ENCODE measurements at regions not wholly inside any gene's neighbourhood (a gene's known extent, or its start where the extent isn't known, plus 50 kb on each side); places are given as distances from the start of the nearest gene placed in this dataset.
"Not testable (repeated sequence)": the region's sequence is repeated elsewhere in the genome, so short reads cannot be mapped to it uniquely, and the experiment has no call there.

DNA sequence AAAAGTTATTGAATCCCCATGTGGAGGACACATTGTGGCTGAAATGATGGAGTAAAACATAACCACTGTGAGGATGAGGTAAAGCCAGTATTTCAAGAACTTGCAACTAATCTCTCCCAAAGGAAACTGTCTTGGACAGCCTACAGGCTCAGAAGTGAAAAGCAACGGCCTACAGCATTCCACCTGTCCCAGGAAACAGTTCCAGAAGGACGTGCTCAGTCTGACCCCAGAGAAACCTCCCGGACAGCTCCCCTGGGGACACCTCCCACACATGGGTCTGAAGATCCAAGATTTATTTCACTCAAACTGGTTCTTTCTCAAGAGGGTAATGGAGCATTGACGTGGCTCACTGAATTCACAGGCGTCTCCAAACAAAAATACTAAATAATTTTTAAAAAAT is 115.0 kb upstream of the VOPP1 start:
- H3K27ac ChIP-seq (ENCODE audit: low read depth, low read length); H3K36me3 ChIP-seq (ENCODE audit: insufficient read depth, low read length); H3K4me3 ChIP-seq (ENCODE audit: insufficient read depth, low read length); H3K4me1 ChIP-seq (ENCODE audit: insufficient read depth, low read length); H3K27me3 ChIP-seq (ENCODE audit: insufficient read depth, low read length); H2AFZ ChIP-seq (ENCODE audit: low read length); H3K79me2 ChIP-seq (ENCODE audit: insufficient read depth, low read length); H4K20me1 ChIP-seq (ENCODE audit: insufficient read depth, low read length); H3K9me3 ChIP-seq (ENCODE audit: low read depth, low read length); H3K4me2 ChIP-seq (ENCODE audit: insufficient read depth, low read length); DNase-seq (ENCODE audit: insufficient read length, low spot score, missing footprints): not testable (repeated sequence)

- not testable (repeated sequence) for H3K36me3 ChIP-seq (ENCODE audit: insufficient read depth, low read length); H3K4me2 ChIP-seq (ENCODE audit: insufficient read depth, low read length)
Observed at GRCh38 chr7:55686771-55687170, 114.5 kb upstream of the VOPP1 start.

GRCh38 chr7:55683501-55683900 is 111.2 kb upstream of the VOPP1 start:
- not testable (repeated sequence) for H3K4me3 ChIP-seq (ENCODE audit: insufficient read depth, low read length); H3K9me3 ChIP-seq (ENCODE audit: low read depth, low read length); H3K36me3 ChIP-seq (ENCODE audit: insufficient read depth, low read length); DNase-seq (ENCODE audit: insufficient read length, low spot score, missing footprints); H4K20me1 ChIP-seq (ENCODE audit: insufficient read depth, low read length); H3K4me1 ChIP-seq (ENCODE audit: insufficient read depth, low read length); H3K27ac ChIP-seq (ENCODE audit: low read depth, low read length); H3K4me2 ChIP-seq (ENCODE audit: insufficient read depth, low read length); H3K79me2 ChIP-seq (ENCODE audit: insufficient read depth, low read length); H3K27me3 ChIP-seq (ENCODE audit: insufficient read depth, low read length); H2AFZ ChIP-seq (ENCODE audit: low read length)

More at GRCh38 chr7:55686771-55687170, 114.5 kb upstream of the VOPP1 start:
- H3K9me3 ChIP-seq (ENCODE audit: low read depth, low read length); H4K20me1 ChIP-seq (ENCODE audit: insufficient read depth, low read length); H3K79me2 ChIP-seq (ENCODE audit: insufficient read depth, low read length); DNase-seq (ENCODE audit: insufficient read length, low spot score, missing footprints); H3K27me3 ChIP-seq (ENCODE audit: insufficient read depth, low read length); H3K27ac ChIP-seq (ENCODE audit: low read depth, low read length); H2AFZ ChIP-seq (ENCODE audit: low read length); H3K4me1 ChIP-seq (ENCODE audit: insufficient read depth, low read length); H3K4me3 ChIP-seq (ENCODE audit: insufficient read depth, low read length): not testable (repeated sequence)

DNA sequence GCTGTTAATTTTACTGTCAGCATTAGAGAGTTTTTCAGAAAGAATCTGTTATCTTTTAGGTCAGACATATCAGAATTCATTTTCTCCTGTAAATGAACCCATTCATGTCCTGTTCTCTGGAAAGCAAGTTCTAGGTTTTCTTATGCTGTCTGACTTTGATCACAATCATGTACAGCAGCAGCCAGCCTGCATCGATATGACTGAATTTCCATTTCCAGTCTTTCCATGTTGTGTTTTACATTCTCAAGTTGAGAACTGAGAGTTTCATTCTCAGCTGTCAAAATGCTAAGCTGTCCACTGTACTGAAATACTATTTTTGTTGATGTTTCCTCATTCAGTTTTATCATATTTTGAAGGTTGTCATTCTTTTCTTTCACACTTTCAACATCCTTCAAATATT is 103.3 kb upstream of the VOPP1 start:
- H3K4me2 ChIP-seq (ENCODE audit: insufficient read depth, low read length); H3K27ac ChIP-seq (ENCODE audit: low read depth, low read length); H3K36me3 ChIP-seq (ENCODE audit: insufficient read depth, low read length); H3K9me3 ChIP-seq (ENCODE audit: low read depth, low read length); H3K27me3 ChIP-seq (ENCODE audit: insufficient read depth, low read length); H3K4me1 ChIP-seq (ENCODE audit: insufficient read depth, low read length); H2AFZ ChIP-seq (ENCODE audit: low read length); H3K4me3 ChIP-seq (ENCODE audit: insufficient read depth, low read length); H3K79me2 ChIP-seq (ENCODE audit: insufficient read depth, low read length); DNase-seq (ENCODE audit: insufficient read length, low spot score, missing footprints); H4K20me1 ChIP-seq (ENCODE audit: insufficient read depth, low read length): not testable (repeated sequence)

DNA sequence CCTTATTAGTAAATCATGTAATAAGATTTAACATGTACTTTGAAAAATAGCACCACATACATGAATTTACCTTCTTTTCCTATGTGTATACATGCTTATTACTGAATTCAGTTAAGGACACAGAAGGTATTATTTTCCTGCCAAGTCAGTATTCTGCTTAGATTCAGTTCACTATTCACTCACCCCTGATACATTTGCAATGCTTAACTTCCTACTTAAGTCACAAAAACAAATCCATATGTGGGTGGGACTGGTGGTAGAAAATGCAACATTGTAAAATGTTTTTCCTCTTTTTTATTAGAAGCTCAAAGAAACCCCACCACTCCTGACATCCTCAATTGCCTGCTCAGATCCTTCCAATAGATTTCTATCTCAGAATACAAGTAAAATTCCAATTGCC is 101.2 kb upstream of the VOPP1 start:
- H2AFZ ChIP-seq (ENCODE audit: low read length); H3K79me2 ChIP-seq (ENCODE audit: insufficient read depth, low read length); H3K9me3 ChIP-seq (ENCODE audit: low read depth, low read length); H3K36me3 ChIP-seq (ENCODE audit: insufficient read depth, low read length); H3K27ac ChIP-seq (ENCODE audit: low read depth, low read length); DNase-seq (ENCODE audit: insufficient read length, low spot score, missing footprints); H3K4me1 ChIP-seq (ENCODE audit: insufficient read depth, low read length); H3K27me3 ChIP-seq (ENCODE audit: insufficient read depth, low read length); H4K20me1 ChIP-seq (ENCODE audit: insufficient read depth, low read length); H3K4me3 ChIP-seq (ENCODE audit: insufficient read depth, low read length); H3K4me2 ChIP-seq (ENCODE audit: insufficient read depth, low read length): not testable (repeated sequence)

DNA sequence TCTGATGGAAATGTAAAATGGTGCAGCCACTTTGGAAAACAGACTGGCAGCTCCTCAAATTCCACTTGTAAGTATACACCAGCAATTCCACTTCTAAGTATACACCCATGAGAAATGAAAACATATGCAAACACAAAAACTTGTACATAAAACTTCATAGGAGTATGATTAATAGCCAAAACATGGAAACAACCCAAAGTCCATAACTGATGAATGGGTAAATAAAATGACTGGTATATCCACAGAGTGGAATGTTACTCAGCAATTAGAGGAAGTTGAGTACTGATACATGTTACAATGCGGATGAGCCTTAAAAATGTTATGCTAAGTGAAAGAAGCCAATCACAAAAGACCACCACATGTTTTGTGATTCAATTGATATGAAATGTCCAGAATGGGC is 99.8 kb upstream of the VOPP1 start:
- H3K27me3 ChIP-seq (ENCODE audit: insufficient read depth, low read length); H3K27ac ChIP-seq (ENCODE audit: low read depth, low read length); DNase-seq (ENCODE audit: insufficient read length, low spot score, missing footprints); H3K4me3 ChIP-seq (ENCODE audit: insufficient read depth, low read length); H3K79me2 ChIP-seq (ENCODE audit: insufficient read depth, low read length); H4K20me1 ChIP-seq (ENCODE audit: insufficient read depth, low read length); H3K9me3 ChIP-seq (ENCODE audit: low read depth, low read length); H3K36me3 ChIP-seq (ENCODE audit: insufficient read depth, low read length); H2AFZ ChIP-seq (ENCODE audit: low read length); H3K4me2 ChIP-seq (ENCODE audit: insufficient read depth, low read length); H3K4me1 ChIP-seq (ENCODE audit: insufficient read depth, low read length): not testable (repeated sequence)

- no peak for DNase-seq (ENCODE audit: insufficient read length, low spot score, missing footprints)
- no peaks in the 10 kb centered on the region for H3K9me3 ChIP-seq (ENCODE audit: low read depth, low read length)
- no peaks in the 10 kb centered on the region for H3K4me1 ChIP-seq (ENCODE audit: insufficient read depth, low read length)
- no peaks in the 10 kb centered on the region for H3K79me2 ChIP-seq (ENCODE audit: insufficient read depth, low read length)
- H3K27ac ChIP-seq (ENCODE audit: low read depth, low read length) = no peak overlapping the region
- no peaks in the 10 kb centered on the region for H4K20me1 ChIP-seq (ENCODE audit: insufficient read depth, low read length)
- no peaks in the 10 kb centered on the region for H3K36me3 ChIP-seq (ENCODE audit: insufficient read depth, low read length)
- H2AFZ ChIP-seq (ENCODE audit: low read length) = no peak overlapping the region
- TF ChIP-seq, protein P1, sequence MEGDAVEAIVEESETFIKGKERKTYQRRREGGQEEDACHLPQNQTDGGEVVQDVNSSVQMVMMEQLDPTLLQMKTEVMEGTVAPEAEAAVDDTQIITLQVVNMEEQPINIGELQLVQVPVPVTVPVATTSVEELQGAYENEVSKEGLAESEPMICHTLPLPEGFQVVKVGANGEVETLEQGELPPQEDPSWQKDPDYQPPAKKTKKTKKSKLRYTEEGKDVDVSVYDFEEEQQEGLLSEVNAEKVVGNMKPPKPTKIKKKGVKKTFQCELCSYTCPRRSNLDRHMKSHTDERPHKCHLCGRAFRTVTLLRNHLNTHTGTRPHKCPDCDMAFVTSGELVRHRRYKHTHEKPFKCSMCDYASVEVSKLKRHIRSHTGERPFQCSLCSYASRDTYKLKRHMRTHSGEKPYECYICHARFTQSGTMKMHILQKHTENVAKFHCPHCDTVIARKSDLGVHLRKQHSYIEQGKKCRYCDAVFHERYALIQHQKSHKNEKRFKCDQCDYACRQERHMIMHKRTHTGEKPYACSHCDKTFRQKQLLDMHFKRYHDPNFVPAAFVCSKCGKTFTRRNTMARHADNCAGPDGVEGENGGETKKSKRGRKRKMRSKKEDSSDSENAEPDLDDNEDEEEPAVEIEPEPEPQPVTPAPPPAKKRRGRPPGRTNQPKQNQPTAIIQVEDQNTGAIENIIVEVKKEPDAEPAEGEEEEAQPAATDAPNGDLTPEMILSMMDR (IDR thresholded peaks at IDR 0.05; ENCODE audit: extremely low read depth, low read depth, low read length) = no peak
- H3K4me2 ChIP-seq (ENCODE audit: insufficient read depth, low read length) = no peak overlapping the region
- no peak overlapping the region for H3K4me3 ChIP-seq (ENCODE audit: insufficient read depth, low read length)
- no peaks in the 10 kb centered on the region for H3K27me3 ChIP-seq (ENCODE audit: insufficient read depth, low read length)
Observed at GRCh38 chr7:55657654-55658053, 85.4 kb upstream of the VOPP1 start.

Measured in osteoblast (primary cell).